CD4-positive, alpha-beta T cell treated with Interferon gamma for 1 hour (primary cell): ENCODE measurements at regions not wholly inside any gene's neighbourhood (a gene's known extent, or its start where the extent isn't known, plus 50 kb on each side); places are given as distances from the start of the nearest gene placed in this dataset.

Experiments
- DNase-seq: peaks from one replicate; pipeline ENCODE4 v3.0.0-alpha.2; 2020

- DNase-seq, result no peak
Measured at GRCh38 chr10:30793093-30793492, 163.5 kb upstream of the LYZL2 start.

GRCh38 chr10:30792025-30792424 lies 162.5 kb upstream of the LYZL2 start:
- no peak for DNase-seq

- DNase-seq, result no peak
Measured at GRCh38 chr10:30791197-30791611, 161.7 kb upstream of the LYZL2 start.

GRCh38 chr10:30789806-30790205 lies 160.3 kb upstream of the LYZL2 start:
- DNase-seq, result no peak

GRCh38 chr10:30788307-30788706 lies 158.8 kb upstream of the LYZL2 start:
- no peak for DNase-seq

GRCh38 chr10:30786906-30787305 lies 157.4 kb upstream of the LYZL2 start:
- DNase-seq, result no peak

- no peak for DNase-seq
Measured at GRCh38 chr10:30786131-30786530, 156.6 kb upstream of the LYZL2 start.

GRCh38 chr10:30784897-30785605 lies 155.5 kb upstream of the LYZL2 start:
- peak; percentile 25 for DNase-seq

GRCh38 chr10:30784524-30784896 lies 155.0 kb upstream of the LYZL2 start:
- DNase-seq, result no peak

GRCh38 chr10:30783939-30784501 lies 154.5 kb upstream of the LYZL2 start:
- peak; percentile 81 for DNase-seq

GRCh38 chr10:30782537-30783461 lies 153.2 kb upstream of the LYZL2 start:
- DNase-seq, result no peak

GRCh38 chr10:30782157-30782536 lies 152.6 kb upstream of the LYZL2 start:
- no peak for DNase-seq

GRCh38 chr10:30781670-30782121 lies 152.1 kb upstream of the LYZL2 start:
- DNase-seq, result no peak

GRCh38 chr10:30778769-30779168 lies 149.2 kb upstream of the LYZL2 start:
- DNase-seq, result no peak

- no peak for DNase-seq
Measured at GRCh38 chr10:30775779-30776591, 146.4 kb upstream of the LYZL2 start.

GRCh38 chr10:30774261-30774660 lies 144.7 kb upstream of the LYZL2 start:
- DNase-seq, result no peak

- DNase-seq, result no peak
Measured at GRCh38 chr10:30773501-30773900, 143.9 kb upstream of the LYZL2 start.

- DNase-seq, result no peak
Measured at GRCh38 chr10:30770816-30771215, 141.3 kb upstream of the LYZL2 start.

GRCh38 chr10:30770229-30770628 lies 140.7 kb upstream of the LYZL2 start:
- no peak for DNase-seq

GRCh38 chr10:30769361-30769760 lies 139.8 kb upstream of the LYZL2 start:
- DNase-seq, result no peak

GRCh38 chr10:30765616-30766015 lies 136.1 kb upstream of the LYZL2 start:
- DNase-seq, result no peak

GRCh38 chr10:30765022-30765615 lies 135.6 kb upstream of the LYZL2 start:
- no peak for DNase-seq

GRCh38 chr10:30763918-30764317 lies 134.4 kb upstream of the LYZL2 start:
- no peak for DNase-seq
